ENCODE measurements at regions not wholly inside any gene's neighbourhood (a gene's known extent, or its start where the extent isn't known, plus 50 kb on each side); places are given as distances from the start of the nearest gene placed in this dataset.

- DNase-seq, result no peak
Measured at GRCh38 chr10:121041499-121041898, 190.3 kb downstream of the WDR11 start.

- no peak for DNase-seq
Measured at GRCh38 chr10:121041906-121042305, 190.7 kb downstream of the WDR11 start.

GRCh38 chr10:121042342-121042741 lies 191.2 kb downstream of the WDR11 start:
- no peak for DNase-seq

- no peak for DNase-seq
Measured at GRCh38 chr10:121043124-121043849, 192.1 kb downstream of the WDR11 start.

GRCh38 chr10:121048749-121049148 lies 197.6 kb downstream of the WDR11 start:
- DNase-seq, result no peak

GRCh38 chr10:121049489-121049888 lies 198.3 kb downstream of the WDR11 start:
- DNase-seq, result no peak

GRCh38 chr10:121049923-121050322 lies 198.8 kb downstream of the WDR11 start:
- no peak for DNase-seq

GRCh38 chr10:121051171-121051570 lies 200.0 kb downstream of the WDR11 start:
- no peak for DNase-seq

- no peak for DNase-seq
Measured at GRCh38 chr10:121051696-121052279, 200.6 kb downstream of the WDR11 start.

GRCh38 chr10:121053151-121053550 lies 202.0 kb downstream of the WDR11 start:
- DNase-seq, result no peak

- DNase-seq, result no peak
Measured at GRCh38 chr10:121054874-121055273, 203.7 kb downstream of the WDR11 start.

GRCh38 chr10:121057269-121057668 lies 206.1 kb downstream of the WDR11 start:
- no peak for DNase-seq

- DNase-seq, result no peak
Measured at GRCh38 chr10:121058082-121058481, 206.9 kb downstream of the WDR11 start.

- DNase-seq, result no peak
Measured at GRCh38 chr10:121059351-121059750, 208.2 kb downstream of the WDR11 start.

GRCh38 chr10:121062115-121062514 lies 211.0 kb downstream of the WDR11 start:
- no peak for DNase-seq

GRCh38 chr10:121063744-121064143 lies 212.6 kb downstream of the WDR11 start:
- no peak for DNase-seq

- DNase-seq, result no peak
Measured at GRCh38 chr10:121064491-121064890, 213.3 kb downstream of the WDR11 start.

- DNase-seq, result no peak
Measured at GRCh38 chr10:121065330-121065729, 214.2 kb downstream of the WDR11 start.

GRCh38 chr10:121069061-121069850 lies 218.1 kb downstream of the WDR11 start:
- DNase-seq, result peak; percentile 32

GRCh38 chr10:121070275-121071070 lies 219.3 kb downstream of the WDR11 start:
- no peak for DNase-seq

GRCh38 chr10:121071901-121072300 lies 220.7 kb downstream of the WDR11 start:
- no peak for DNase-seq

- DNase-seq, result no peak
Measured at GRCh38 chr10:121073728-121074127, 222.6 kb downstream of the WDR11 start.
